HuH-7.5 (cell line): ENCODE measurements at regions not wholly inside any gene's neighbourhood (a gene's known extent, or its start where the extent isn't known, plus 50 kb on each side); places are given as distances from the start of the nearest gene placed in this dataset.

Experiments
- DNase-seq: peaks from one replicate; pipeline ENCODE4 v3.0.0; 2011; ENCODE audit warnings: low spot score

- no peak for DNase-seq
Measured at GRCh38 chr12:75974323-75975187, 57.0 kb downstream of the PHLDA1 start.

GRCh38 chr12:75971253-75971652, 60.3 kb downstream of the PHLDA1 start:
- DNase-seq: no peak

GRCh38 chr12:75970310-75970709, 61.3 kb downstream of the PHLDA1 start:
- DNase-seq: no peak

GRCh38 chr12:75969768-75970167, 61.8 kb downstream of the PHLDA1 start:
- no peak for DNase-seq

GRCh38 chr12:75965661-75966060, 65.9 kb downstream of the PHLDA1 start:
- DNase-seq: no peak

- no peak for DNase-seq
Measured at GRCh38 chr12:75964150-75964549, 67.4 kb downstream of the PHLDA1 start.

- DNase-seq: no peak
Measured at GRCh38 chr12:75961878-75962277, 69.7 kb downstream of the PHLDA1 start.

GRCh38 chr12:75960954-75961661, 70.5 kb downstream of the PHLDA1 start:
- DNase-seq: no peak

GRCh38 chr12:75960086-75960910, 71.3 kb downstream of the PHLDA1 start:
- no peak for DNase-seq

GRCh38 chr12:75959506-75959905, 72.1 kb downstream of the PHLDA1 start:
- DNase-seq: no peak

- no peak for DNase-seq
Measured at GRCh38 chr12:75959060-75959459, 72.5 kb downstream of the PHLDA1 start.

GRCh38 chr12:75955251-75955650, 76.3 kb downstream of the PHLDA1 start:
- no peak for DNase-seq

- no peak for DNase-seq
Measured at GRCh38 chr12:75954749-75955148, 76.8 kb downstream of the PHLDA1 start.

GRCh38 chr12:75954041-75954440, 77.5 kb downstream of the PHLDA1 start:
- DNase-seq: no peak

GRCh38 chr12:75953312-75953906, 78.2 kb downstream of the PHLDA1 start:
- DNase-seq: no peak

- no peak for DNase-seq
Measured at GRCh38 chr12:75951399-75952278, 79.9 kb downstream of the PHLDA1 start.

GRCh38 chr12:75947156-75947723, 84.3 kb downstream of the PHLDA1 start:
- DNase-seq: no peak

GRCh38 chr12:75945581-75945980, 86.0 kb downstream of the PHLDA1 start:
- DNase-seq: no peak

- DNase-seq: no peak
Measured at GRCh38 chr12:75944905-75945432, 86.6 kb downstream of the PHLDA1 start.

- peak; percentile 37 for DNase-seq
Measured at GRCh38 chr12:75944097-75944904, 87.3 kb downstream of the PHLDA1 start.
